ENCODE measurements at regions not wholly inside any gene's neighbourhood (a gene's known extent, or its start where the extent isn't known, plus 50 kb on each side); places are given as distances from the start of the nearest gene placed in this dataset.

DNA sequence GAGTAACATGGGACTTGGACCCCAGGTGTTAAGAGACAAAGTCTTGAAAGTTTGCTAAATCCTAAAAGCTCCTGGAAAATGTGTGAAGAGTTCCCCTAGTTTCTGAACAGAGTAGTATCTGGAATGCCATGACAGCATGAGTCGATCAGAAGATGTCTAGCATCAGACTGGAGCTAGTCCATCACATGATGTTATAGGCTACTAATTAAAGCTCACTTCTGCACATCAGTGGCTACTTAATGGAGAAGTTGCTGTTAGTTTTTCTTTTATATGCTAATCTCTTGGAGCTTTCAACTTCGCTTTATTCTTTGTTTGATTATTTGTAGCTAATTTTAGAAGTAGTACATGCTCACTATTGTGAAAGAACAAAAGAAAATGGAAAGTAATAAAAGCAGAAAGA lies 471.3 kb upstream of the KLF4 start:
- no peak for DNase-seq (ENCODE audit: low read depth in 2 of 2)

DNA sequence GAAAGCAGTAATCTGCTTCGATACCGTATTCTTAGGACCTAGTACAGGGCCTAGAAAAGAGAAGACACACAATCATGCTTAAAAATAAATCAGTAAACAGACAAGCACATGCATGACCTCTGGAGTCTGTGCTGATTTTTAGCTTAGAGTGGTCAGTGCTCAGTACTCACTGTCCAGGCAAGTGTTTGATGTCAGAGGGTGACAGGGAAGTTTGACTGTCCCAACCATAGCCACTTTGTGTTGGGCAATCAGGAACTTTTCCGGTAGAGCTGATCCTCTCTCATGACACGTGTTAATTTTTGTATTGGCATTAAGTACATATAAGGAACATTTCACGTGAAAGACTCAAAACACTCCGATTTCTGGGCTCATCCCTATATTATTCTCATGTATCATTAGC lies 464.7 kb upstream of the KLF4 start:
- no peak for DNase-seq (ENCODE audit: low read depth in 2 of 2)

DNA sequence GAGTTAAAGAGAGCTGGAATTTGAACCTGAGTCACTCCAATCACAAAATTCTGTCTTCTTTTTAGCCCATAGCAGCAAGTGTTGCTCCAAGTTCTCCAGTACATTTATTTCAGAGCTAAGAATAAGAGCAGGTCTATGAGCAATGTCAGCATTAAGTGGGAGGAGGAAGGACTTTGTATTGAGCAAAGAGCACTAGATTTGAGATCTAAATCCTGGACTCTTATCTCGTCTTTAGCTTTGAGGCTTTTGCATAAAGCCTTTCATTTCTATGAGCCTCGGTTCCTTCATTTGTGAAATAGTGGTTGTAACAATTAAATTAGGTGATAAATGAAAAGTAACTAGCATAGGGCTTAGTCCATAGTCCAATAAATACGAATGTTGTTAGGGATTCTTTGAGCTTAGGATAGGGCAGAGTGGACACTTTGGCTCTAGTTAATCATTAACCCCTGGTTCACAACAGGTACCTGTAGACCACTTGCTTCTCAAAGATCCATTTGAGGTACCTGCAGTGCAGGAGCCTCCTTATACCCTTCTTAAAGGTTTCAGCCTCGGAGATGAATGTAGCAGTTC lies 464.1 kb upstream of the KLF4 start:
- DNase-seq (ENCODE audit: low read depth in 2 of 2): no peak

DNA sequence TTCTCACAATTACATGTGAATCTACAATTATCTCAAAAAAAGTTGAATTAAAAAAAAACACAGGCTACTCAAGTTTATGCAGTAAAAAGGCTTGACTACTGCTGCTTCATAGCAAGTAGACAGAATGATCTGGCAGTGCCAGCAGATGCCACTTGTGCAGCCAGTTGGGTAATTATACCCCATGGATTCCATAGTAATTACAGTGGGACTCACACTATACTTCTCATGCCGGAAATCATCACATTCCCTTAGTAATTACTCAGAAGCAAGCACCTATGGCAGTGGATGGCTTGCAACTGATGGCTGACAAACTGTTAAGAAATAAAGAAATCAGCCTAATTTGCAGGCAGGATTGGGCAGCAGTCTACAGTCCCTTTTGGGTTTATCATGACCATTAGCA lies 463.2 kb upstream of the KLF4 start:
- DNase-seq (ENCODE audit: low read depth in 2 of 2): no peak

DNA sequence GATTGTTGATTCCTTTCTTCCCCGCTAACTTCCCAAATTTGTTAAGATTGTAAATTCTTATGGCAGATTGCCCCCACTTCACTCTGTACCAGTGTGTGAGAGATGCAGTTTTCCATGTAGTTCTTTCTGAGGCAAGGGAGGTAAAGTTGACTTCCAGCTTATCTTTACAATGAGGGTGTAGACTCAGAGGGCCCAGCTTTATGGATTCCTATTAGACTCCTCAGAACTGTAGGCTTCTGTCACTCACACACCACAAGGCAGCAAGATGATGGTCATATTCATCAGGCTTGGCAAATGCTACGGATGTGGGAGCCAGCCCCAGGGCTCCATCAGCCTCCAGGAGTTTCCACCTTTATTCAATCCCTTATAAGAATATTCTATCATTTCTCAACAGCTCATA lies 461.9 kb upstream of the KLF4 start:
- no peak for DNase-seq (ENCODE audit: low read depth in 2 of 2)

DNA sequence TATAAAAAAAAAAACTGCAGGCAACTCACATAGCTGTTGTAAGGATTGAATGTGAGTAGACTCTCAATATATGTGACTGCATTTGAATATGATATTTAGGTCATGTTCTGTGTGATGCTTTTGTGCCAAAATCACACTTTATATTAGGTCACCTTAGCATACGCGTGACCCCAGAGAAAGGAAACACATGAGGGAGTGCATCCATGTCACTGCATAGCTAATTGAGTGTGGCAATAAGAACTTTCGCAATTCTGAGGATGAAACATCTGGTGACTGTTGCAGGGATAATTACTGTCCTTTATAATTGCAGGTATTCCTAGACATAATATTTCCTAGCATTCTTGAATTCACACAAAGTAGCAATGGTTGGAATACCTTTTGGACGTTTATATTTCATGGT lies 459.5 kb upstream of the KLF4 start:
- no peak for DNase-seq (ENCODE audit: low read depth in 2 of 2)

DNA sequence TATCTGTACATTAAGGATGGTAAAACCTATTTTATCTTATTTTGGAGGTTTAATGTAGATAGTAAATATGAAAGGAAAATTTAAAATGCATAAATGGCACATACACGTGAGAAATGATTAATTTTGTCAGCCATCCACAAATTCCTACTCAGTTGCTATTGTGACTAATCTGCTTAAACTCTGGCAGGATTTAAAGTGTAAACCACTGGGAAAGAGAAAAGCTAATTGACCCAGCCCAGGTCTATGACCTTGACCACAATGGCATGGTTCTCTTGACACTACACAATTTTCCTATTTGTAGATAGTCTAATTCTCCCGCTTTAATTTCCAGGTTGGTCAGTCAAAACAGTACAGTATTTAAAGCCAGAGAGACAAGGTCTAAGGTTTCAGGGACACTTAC lies 459.0 kb upstream of the KLF4 start:
- DNase-seq (ENCODE audit: low read depth in 2 of 2): no peak

DNA sequence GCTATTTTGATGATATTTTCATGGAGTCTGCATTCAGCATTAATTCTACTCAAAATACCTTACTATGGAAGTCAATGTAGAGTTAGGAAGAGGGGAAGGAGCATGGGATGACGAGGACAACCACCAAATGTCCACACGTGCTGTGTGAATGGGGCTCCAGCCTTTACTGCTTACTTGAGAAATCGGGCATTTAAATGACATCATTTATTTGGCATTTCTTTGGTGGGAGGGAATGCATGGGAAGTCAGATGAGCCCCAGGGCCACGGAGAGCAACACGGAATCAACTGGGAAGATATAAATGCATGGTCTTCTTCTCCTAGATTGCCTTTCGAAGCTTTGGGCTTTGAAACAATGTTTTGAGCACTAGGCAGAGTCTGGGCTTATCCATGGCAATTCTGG lies 458.5 kb upstream of the KLF4 start:
- no peak for DNase-seq (ENCODE audit: low read depth in 2 of 2)

DNA sequence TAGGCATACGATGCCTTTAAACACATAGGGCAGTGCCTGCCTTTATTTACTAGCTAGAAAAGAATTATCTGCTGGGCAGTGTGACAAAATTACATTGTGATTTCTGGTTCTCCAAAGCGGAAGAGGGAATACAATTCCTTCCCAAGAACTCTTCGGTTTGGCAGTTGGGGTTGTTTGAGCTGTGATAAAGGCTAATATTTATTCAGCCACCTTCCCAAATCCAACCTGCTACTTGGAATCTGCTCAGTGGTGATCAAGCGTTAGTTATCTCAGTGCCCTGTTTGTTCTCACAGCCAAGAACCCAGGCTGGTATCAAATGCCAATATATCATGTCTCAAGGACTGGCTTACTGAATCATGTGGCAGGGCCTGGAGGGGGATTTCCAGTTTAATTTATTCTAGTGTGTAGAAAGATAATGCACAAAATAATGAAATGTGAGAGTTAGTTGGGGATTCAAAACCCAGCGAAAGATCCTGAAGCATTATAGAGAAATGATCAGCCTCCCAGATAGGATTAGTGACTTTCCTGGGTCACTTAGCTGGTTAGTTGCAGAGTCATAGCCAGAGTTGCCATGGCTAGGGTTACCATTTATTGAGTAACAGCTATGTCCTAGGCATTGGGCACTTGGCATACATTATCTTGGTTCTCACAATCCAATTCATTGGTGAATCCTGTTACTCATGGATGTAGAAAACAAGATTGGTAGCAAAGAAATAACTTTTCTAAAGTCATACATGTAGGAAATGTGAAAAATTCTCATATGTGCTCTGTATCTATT lies 457.0 kb upstream of the KLF4 start:
- DNase-seq (ENCODE audit: low read depth in 2 of 2): no peak

DNA sequence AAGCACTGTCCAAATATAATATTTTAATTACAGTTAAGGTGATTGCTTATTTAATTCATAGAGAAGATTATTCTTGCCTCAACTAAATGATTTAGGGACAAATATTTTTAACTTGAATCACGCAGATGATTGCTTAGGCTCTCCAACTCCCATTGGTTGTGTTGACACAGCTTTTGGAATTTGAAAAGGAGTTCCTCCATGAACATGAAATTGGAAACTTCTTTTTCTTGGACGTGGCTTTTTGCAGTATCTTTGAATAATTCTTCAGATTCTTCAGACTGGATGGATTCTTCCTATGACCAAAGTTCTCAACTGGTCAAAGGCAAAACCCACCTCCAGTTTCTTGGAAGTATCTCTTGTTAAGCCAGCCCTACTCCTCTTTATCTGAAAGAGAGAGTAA lies 456.4 kb upstream of the KLF4 start:
- no peak for DNase-seq (ENCODE audit: low read depth in 2 of 2)

DNA sequence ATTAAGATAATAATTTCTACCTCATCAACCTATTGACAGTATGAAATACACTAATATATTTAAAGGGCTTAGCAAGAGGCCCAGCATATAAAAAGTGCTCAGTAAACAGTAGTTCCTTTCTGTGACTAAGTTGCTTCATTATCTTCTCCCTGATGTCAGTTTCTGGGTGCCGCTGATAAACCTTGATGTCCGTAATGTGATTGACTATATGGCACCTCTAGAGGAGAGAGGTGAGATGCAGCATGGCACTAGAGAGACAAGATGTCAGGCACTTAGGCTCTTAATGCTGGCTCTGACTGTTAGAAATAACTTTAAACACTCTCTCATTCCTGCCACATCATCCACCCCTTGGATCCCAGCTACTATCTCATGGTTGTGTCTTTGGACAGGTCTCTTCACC lies 455.9 kb upstream of the KLF4 start:
- no peak for DNase-seq (ENCODE audit: low read depth in 2 of 2)

DNA sequence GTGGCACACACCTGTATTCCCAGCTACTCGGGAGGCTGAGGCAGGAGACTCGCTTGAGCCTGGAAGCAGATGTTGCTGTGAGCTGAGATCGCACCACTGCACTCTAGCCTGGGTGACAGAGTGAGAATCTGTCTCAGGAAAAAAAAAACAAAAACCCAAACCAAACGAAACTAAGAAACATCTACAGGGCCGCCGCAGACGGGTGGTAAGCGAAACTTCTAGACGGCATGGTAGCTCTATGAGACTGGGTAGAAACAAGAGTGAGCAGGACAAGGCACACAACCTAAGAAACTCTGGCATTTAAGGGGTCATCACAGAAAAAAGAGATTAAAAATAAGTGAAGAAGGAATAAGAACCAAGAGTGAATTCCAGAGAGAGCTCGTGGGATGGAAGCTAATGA lies 454.8 kb upstream of the KLF4 start:
- DNase-seq (ENCODE audit: low read depth in 2 of 2): no peak

DNA sequence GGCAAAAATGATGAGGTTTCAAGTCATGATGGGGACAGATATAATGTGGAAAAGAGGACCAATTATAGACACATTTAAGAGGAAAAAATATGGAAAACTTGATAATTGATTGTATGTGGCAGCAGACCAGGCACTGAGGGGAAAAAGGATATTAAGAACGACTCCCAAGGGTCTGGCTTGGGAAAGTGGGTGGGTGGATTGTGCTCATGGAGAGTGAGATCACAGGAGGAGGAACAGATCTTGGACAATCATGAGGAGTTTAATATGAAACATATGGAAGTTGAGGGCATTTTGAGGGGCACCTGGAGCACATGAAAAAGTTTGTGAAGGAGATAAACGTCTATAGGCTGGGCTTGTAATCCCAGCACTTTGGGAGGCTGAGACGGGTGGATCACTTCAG lies 454.3 kb upstream of the KLF4 start:
- no peak for DNase-seq (ENCODE audit: low read depth in 2 of 2)

DNA sequence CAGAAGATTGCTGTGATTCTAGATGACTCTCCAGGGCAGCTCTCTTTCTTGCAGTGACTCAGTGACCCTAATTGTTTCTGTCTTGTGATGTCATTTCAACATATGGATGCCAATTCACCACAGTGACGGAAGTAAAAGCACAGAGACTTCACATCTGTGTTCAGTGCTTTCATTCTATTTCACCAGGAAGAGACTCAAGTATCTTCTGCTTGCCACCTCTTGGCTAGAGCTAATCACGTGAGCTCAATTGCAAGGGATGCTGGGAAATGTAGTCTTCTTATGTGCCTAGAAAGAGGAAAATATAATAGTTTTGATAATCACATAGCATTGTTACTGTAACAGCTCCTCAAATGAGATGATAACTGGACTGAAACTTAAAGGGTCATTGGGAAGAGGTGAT lies 453.3 kb upstream of the KLF4 start:
- no peak for DNase-seq (ENCODE audit: low read depth in 2 of 2)

DNA sequence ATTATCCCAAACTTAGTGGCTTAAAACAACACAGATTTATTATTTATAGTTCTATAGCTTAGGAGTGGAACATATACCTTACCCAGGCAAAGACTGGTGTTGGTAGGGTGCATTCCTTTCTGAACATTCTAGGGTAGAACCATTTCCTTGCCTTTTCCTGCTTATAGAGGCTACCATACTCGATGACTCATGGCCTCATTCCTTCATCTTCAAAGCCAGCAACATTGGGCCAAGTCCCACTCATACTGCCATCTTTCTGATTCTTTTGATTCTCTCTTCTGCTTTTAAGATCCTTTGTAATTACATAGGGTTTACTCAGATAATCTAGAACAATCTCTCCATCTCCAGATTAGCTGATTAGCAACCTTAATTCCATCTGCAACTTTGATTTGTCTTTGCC lies 452.7 kb upstream of the KLF4 start:
- no peak for DNase-seq (ENCODE audit: low read depth in 2 of 2)

DNA sequence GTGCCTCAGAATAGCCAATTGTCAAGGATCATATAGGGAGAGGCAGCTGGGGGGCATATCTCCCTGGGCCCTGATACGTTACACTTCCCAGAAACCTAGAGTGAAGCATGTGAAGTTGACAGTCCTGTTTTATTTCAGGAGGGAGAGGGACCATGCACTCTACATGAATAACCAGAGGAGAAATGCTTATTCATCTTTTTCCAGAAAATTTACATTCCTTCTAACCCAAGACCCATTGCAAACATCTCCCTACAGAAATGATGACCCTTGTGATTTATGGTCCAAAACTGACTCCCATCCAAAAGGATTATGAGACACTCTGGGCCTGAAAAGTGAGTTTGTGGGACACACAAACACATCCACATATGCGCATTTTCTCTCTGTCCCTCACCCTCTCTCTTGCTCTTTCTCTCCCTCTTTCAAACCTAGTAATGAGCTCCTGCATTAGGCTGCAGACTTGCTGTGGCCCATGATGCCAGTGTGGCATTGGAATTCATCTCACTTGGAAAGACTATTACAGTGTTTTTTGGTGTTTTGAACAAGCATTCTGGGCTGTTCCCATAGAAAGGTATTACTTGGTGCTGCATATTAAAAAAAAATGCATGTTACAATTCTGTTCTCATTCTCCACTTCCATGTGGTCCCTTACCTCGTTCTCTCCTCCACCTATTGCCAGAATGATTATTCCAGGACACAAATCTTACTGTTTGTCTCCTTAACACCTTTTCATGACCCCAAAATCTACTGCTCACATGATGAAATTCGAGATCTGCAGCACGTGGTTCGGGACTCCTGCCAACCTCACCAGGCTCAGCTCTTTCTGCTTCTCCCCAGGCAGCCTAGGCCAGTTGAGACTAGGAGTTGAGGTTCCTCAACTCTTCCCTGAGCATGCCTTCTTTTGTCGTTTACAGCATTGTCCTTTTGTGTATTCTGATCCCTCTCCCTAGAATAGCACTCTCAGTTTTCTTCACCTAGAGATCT lies 451.3 kb upstream of the KLF4 start:
- no peak for DNase-seq (ENCODE audit: low read depth in 2 of 2)

DNA sequence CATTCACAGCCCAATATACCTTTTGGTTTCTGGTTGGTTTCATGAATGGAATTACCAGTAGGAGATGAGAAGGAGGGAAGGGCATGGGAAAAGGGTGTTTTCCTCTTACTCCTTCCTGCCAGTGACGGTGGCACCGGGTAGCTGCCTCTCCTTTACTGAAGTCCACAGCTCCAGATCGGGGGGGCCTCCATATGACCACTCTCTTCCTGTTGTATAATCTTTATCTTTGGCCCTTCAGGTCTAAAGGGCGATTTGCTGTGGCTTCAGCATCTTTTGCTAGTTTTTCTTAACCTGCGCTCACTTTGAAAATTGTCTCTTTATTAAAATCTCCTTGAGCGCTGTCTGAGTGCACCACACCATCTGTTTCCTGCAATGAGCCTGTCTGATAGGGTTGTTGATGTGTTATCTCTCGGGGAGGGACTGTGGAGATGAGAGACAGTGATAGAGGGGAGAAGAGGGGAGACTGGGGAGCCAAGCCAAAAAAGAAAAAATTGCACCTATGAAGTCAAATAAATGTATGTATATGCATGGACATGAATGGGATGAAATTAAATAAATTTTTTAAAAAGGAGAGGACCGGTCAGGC lies 449.3 kb upstream of the KLF4 start:
- DNase-seq (ENCODE audit: low read depth in 2 of 2): no peak

DNA sequence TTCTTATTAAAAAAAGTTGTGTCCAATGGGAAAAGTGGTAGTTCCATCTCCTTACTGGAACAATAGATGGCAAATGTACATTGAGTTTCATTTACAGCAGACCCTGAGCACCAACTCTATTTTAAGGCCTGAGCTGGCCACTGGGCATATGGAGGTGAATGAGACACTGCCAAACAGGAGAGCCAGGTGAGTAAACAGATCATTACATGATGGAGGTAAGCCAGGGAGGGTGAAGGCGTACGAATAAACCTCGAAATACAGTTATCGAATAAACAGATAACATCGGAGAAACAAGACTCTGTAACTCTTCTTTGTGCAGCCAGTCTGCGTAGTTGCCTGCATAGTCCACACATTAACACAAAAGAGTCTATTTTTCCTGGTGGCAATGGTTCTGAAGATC lies 446.4 kb upstream of the KLF4 start:
- DNase-seq (ENCODE audit: low read depth in 2 of 2): no peak

DNA sequence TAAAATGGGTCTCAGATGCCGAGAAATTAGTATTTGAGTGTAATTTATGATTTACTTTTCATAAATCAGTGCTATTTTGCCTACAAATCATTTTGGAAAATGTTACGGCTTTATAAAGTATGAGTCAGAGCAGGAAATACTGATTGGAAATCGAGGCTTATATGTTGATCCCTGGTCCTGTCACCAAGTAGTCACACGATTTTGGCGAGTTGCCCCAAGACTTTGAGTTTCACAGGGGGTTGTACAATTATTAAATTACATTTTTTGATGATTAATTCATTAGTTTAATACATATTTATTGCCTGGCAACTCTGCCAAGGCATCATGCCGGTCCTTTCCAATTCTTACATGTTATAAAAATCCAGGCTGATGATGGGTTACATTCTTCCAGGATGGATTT lies 443.9 kb upstream of the KLF4 start:
- no peak for DNase-seq (ENCODE audit: low read depth in 2 of 2)

DNA sequence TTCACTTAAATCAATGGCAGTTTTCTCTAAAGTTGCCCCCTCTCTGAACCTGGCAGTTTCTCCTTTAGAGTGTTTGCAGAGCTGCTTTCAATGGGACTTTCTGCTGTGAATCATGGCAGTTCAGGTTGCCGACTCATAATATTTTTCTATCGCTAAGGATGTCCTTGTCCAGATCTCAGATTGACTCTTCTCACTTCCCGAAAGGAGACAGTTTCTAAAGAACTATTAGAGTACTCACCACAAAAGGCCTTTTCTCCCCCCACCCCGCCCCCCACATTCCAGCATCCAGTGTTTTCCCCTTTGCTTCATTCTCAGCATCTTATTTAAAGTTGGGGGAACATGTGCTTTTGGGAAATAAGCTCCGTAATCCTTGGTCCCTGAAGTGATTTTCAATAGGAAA lies 443.5 kb upstream of the KLF4 start:
- no peak for DNase-seq (ENCODE audit: low read depth in 2 of 2)

DNA sequence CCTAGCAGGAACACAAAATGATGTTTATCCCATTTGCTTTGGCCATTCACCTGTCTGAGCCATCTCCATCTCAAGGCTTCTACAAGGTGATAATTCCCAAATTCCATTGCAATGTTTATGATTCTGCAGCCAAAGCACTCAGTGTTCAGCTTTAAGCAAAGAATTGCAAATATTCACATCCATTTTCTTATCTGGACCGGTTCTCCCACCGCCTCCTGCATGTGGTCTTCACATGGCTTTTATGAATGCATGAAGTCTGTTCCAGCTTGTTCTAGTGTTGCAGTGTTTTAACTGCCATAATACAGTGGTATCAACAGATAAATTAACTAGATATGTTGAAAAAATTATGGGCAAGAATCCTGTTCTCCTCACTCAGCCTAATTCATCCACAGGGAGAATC lies 443.0 kb upstream of the KLF4 start:
- DNase-seq (ENCODE audit: low read depth in 2 of 2): no peak

DNA sequence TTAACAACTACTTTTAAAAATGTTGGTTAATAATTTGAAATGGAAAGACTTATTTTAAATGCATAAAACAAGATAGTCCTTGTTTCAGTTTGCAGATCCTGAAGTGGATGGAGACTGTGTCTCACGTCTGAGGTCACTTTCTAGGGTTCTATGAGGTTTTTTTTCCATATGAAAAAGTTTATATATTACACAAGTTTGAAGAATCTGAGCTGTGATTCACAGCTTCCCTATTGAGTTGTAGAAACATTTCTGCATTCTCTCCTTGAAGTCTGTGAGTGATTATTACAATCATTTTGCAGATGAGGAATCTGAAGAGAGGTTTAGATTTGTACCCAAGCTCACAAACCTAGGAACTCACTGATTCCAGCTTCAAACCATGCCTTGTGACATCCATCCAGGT lies 442.5 kb upstream of the KLF4 start:
- DNase-seq (ENCODE audit: low read depth in 2 of 2): no peak
